SJCRH30 (cell line): ENCODE measurements at regions not wholly inside any gene's neighbourhood (a gene's known extent, or its start where the extent isn't known, plus 50 kb on each side); places are given as distances from the start of the nearest gene placed in this dataset.
"Not testable (repeated sequence)": the region's sequence is repeated elsewhere in the genome, so short reads cannot be mapped to it uniquely, and the experiment has no call there.

Experiments
- DNase-seq, 2 experiments: peaks; one replicate each; pipeline ENCODE4 v3.0.0-alpha.2; 2015 to 2020
- H3K27ac ChIP-seq: fragments of 250-450 bp; sonication (Bioruptor Pico); 2 replicates; pipeline ENCODE4 v1.5.1; 2020; ENCODE audit warnings: mild to moderate bottlenecking, moderate library complexity
- H3K27me3 ChIP-seq: fragments of 250-450 bp; sonication (Bioruptor Pico); 2 replicates; pipeline ENCODE4 v1.5.1; 2020; ENCODE audit warnings: mild to moderate bottlenecking, moderate library complexity
- H3K36me3 ChIP-seq: fragments of 250-450 bp; sonication (Bioruptor Pico); 2 replicates; pipeline ENCODE4 v1.5.1; 2020; ENCODE audit warnings: mild to moderate bottlenecking, moderate library complexity
- H3K4me1 ChIP-seq: fragments of 250-450 bp; sonication (Bioruptor Pico); 2 replicates; pipeline ENCODE4 v1.5.1; 2020; ENCODE audit warnings: mild to moderate bottlenecking, moderate library complexity
- H3K4me3 ChIP-seq: fragments of 250-450 bp; sonication (Bioruptor Pico); 2 replicates; pipeline ENCODE4 v1.5.1; 2020; ENCODE audit warnings: mild to moderate bottlenecking, moderate library complexity
- H3K9me3 ChIP-seq: fragments of 250-450 bp; sonication (Bioruptor Pico); replicated peaks from 2 replicates; pipeline ENCODE4 v1.5.1; 2020; ENCODE audit warnings: mild to moderate bottlenecking, moderate library complexity

GRCh38 chr7:27438881-27439589, 196.4 kb downstream of the EVX1 start:
- H3K27me3 ChIP-seq, result no peaks in the 10 kb centered on the region
- DNase-seq, result no peak
- H3K4me1 ChIP-seq, result peaks cover 11% of the 10 kb centered on the region
- H3K4me3 ChIP-seq, result no peak overlapping the region
- H3K9me3 ChIP-seq, result no peaks in the 10 kb centered on the region
- no peak overlapping the region for H3K27ac ChIP-seq
- H3K36me3 ChIP-seq, result no peaks in the 10 kb centered on the region

DNA sequence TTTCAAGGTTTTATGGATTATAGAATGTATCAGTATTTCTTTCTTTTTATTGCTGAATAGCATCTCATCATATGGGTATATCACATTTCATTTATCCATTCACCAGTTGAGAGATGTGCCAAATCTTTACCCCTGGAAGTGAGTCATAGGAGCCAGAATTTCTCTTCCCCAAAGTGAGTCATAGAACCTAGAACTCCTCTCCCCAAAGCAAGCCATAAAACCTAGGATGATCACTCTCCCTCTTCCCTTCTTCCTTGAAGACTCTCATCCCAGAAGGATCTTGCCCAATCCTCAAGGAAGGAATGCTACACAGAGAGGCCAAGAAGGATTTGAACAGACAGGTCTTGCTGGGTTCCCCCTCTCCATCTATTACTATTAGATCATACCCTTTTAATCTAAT, 199.9 kb downstream of the EVX1 start:
- Histone ChIP-seq H3K27ac (no peak overlapping the region), H3K4me3 (no peak overlapping the region), H3K4me1 (no peaks in the 10 kb centered on the region), H3K27me3 (no peaks in the 10 kb centered on the region; the same call in 1 of the 2 replicates), H3K9me3 (no peaks in the 10 kb centered on the region), H3K36me3 (no peaks in the 10 kb centered on the region)
- DNase-seq, result no peak

- H3K9me3 ChIP-seq, H3K4me1 ChIP-seq, H3K27ac ChIP-seq, H3K27me3 ChIP-seq, H3K36me3 ChIP-seq, H3K4me3 ChIP-seq: not testable (repeated sequence)
- DNase-seq, result peak in 1 of 2 experiments; percentile 16
Measured at GRCh38 chr7:27449046-27449445, 206.4 kb downstream of the EVX1 start.

GRCh38 chr7:27453702-27454405, 208.8 kb downstream of the HIBADH start:
- Histone ChIP-seq H3K9me3 (no peaks in the 10 kb centered on the region), H3K4me3 (no peak overlapping the region), H3K27ac (no peak overlapping the region), H3K27me3 (no peaks in the 10 kb centered on the region), H3K4me1 (no peaks in the 10 kb centered on the region), H3K36me3 (no peaks in the 10 kb centered on the region)
- DNase-seq, result peak; percentile 57 to 60

- H3K27me3 ChIP-seq, DNase-seq, H3K9me3 ChIP-seq, H3K27ac ChIP-seq, H3K36me3 ChIP-seq, H3K4me3 ChIP-seq, H3K4me1 ChIP-seq: not testable (repeated sequence)
Measured at GRCh38 chr7:27457120-27457519, 205.6 kb downstream of the HIBADH start.

- not testable (repeated sequence) for H3K4me1 ChIP-seq, H3K4me3 ChIP-seq, H3K9me3 ChIP-seq, H3K27ac ChIP-seq, H3K27me3 ChIP-seq, H3K36me3 ChIP-seq, DNase-seq
Measured at GRCh38 chr7:27457603-27458565, 204.8 kb downstream of the HIBADH start.

DNA sequence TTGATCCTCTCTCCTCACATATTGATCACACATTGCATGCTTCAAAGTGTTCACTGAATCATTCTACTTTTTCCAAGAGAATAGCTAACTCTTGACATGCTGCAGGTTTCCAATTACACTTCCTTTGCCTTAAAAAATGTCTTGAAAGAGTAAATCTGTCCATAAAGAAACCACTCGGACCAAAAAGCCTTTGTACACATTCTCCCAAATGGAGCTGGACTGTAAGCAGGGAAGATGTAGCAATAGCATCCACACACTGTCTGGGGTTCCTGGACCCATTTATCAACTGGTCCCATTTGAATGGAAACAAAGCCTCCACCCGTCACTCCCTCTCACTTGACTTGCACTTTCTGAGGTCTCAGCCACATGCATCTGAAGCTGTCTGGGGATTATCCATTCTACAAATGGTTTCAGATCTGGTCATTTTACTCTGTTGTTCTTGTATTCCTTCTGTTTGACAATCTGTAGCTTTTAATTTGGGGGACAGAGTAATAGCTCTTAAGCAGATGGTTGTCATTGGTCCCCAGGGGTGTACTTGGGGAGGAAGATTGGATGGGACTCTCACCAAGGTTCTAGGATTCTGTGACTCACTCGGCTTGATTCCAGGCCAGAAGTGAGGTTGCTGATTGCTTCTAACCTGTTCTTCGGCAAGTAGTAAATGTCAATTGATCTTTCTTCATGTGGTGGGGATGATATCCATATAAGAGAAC, 203.5 kb downstream of the HIBADH start:
- H3K27me3 ChIP-seq, result no peaks in the 10 kb centered on the region
- H3K36me3 ChIP-seq, result no peaks in the 10 kb centered on the region
- H3K4me1 ChIP-seq, result no peaks in the 10 kb centered on the region
- no peak overlapping the region for H3K27ac ChIP-seq
- H3K9me3 ChIP-seq, result no peaks in the 10 kb centered on the region
- no peak for DNase-seq
- no peak overlapping the region for H3K4me3 ChIP-seq

DNA sequence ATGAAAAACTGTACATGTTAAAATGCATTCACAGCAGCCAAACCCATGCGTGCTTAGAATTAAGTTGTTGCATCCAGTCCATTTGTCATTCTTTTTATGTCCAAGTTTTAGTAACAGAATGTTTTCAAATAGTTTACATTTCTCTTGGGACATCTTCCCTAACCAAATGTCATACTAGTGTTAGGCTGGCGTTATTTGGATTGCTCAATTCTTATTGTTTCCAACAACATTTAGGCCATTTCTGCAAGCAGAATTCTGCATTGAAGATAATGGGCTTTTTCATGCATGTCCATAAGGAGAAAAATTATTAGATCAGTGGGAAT, 203.0 kb downstream of the HIBADH start:
- Histone ChIP-seq H3K36me3 (no peaks in the 10 kb centered on the region), H3K27me3 (no peaks in the 10 kb centered on the region), H3K9me3 (no peaks in the 10 kb centered on the region), H3K27ac (no peak overlapping the region), H3K4me3 (no peak overlapping the region), H3K4me1 (no peaks in the 10 kb centered on the region)
- no peak for DNase-seq

DNA sequence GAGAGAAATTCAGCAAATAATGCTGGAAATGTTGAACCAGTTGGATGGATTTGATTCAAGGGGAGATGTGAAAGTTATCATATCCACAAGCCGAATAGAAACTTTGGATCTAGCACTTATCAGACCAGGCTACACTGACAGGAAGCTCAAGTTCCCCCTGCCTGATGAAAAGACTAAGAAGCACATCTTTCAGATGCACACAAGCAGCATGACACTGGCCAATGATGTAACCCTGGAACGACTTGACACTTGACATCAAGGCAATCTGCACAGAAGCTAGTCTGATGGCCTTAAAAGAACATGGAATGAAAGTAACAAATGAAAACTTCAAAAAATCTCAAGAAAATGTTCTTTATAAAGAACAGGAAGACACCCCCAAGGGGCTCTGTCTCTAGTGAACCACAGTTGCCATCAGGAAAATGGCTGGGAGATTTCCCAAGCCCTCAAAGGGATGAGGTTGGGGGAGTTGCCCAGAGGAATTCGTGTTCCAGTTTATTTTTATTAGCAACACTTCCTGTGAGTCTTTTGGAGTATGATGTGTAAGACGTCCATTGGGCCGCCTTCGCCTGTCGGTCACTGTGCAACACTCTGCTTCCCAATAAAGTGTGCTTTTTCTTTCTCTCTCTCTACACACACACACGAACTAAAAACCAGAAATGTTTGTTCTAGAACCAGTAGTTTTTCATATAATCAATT, 200.0 kb downstream of the HIBADH start:
- H3K4me3 ChIP-seq, result no peak overlapping the region
- no peak for DNase-seq

DNA sequence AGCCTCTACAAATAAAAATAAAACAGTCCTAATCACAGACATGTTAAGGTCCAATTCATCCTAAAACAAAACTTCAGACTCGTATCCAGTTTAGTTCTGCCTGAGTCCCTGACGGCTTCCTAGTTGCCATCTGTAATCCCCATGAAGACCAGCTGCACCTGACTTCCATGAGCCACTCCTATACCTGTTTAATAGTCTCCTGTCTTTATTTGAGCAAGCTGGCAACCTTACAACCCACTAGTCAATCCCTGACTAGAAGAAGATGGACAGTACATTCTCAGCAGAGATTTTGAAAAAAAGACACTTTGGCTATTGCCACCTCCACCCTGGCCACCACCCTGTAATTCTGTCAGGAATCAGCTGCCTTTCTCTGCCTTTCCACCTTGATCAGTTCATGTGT, 197.7 kb downstream of the HIBADH start:
- H3K27ac ChIP-seq, result no peak overlapping the region

More for the DNA sequence above, 200.0 kb downstream of the HIBADH start:
- Histone ChIP-seq H3K36me3 (no peaks in the 10 kb centered on the region), H3K27ac (no peak overlapping the region), H3K9me3 (no peaks in the 10 kb centered on the region; the same call in 1 of the 2 replicates), H3K4me1 (no peaks in the 10 kb centered on the region), H3K27me3 (no peaks in the 10 kb centered on the region)

DNA sequence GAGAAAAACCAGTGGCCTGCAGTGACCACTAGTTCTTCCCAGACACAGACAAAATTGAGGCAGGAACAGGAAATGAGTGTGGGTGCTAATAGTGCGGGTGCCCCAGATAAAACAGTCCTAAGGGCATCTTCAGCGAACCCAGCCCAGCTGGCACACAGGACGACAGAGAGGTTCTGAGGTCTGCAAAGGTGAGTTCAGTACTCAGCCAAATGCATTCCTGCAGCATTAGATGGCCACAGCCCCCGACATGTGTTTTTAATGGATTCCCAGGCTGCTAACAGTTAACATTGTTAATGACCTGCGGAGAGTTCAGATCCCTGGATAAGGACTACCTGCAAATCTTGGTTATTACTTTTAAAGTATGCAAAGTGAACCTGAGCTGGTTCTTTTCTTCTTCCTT, 196.0 kb downstream of the HIBADH start:
- Histone ChIP-seq H3K4me1 (no peaks in the 10 kb centered on the region), H3K27me3 (no peaks in the 10 kb centered on the region; the same call in 1 of the 2 replicates), H3K9me3 (no peaks in the 10 kb centered on the region; the same call in 1 of the 2 replicates), H3K4me3 (no peak overlapping the region), H3K36me3 (no peaks in the 10 kb centered on the region), H3K27ac (no peak overlapping the region)
- DNase-seq, result no peak

More for the DNA sequence above, 197.7 kb downstream of the HIBADH start:
- no peak for DNase-seq
- Histone ChIP-seq H3K36me3 (no peaks in the 10 kb centered on the region), H3K4me3 (no peak overlapping the region), H3K27me3 (no peaks in the 10 kb centered on the region; the same call in 1 of the 2 replicates), H3K9me3 (no peaks in the 10 kb centered on the region; the same call in 1 of the 2 replicates), H3K4me1 (no peaks in the 10 kb centered on the region)

DNA sequence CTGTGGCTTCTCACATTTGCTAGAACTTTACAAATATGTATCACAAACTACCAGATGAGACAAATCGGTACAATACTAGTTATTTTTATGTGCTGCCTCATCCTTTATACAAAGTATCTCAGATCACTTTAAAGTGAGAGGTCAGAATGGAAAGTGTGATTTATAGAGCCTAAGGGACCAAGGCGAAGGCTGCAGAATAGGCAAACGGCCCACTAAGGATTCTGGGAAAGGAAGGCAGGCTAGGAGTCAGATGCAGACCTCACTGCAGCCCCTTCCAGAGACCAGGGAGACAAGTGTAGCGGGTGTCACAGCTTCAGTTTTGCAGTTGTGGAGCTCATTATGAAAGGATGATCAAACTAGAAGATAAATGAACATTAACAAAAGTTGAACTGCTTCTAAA, 190.6 kb downstream of the HIBADH start:
- Histone ChIP-seq H3K27ac (no peak overlapping the region), H3K9me3 (no peaks in the 10 kb centered on the region), H3K4me3 (no peak overlapping the region), H3K27me3 (peaks cover 4% of the 10 kb centered on the region; the same call in 1 of the 2 replicates), H3K4me1 (no peaks in the 10 kb centered on the region), H3K36me3 (no peaks in the 10 kb centered on the region)
- no peak for DNase-seq
